NCI-H2196 (cell line): ENCODE measurements at regions not wholly inside any gene's neighbourhood (a gene's known extent, or its start where the extent isn't known, plus 50 kb on each side); places are given as distances from the start of the nearest gene placed in this dataset.

Experiments
- DNase-seq: peaks from one replicate; lab custom pipeline; 2025; ENCODE audit not compliant: unreplicated experiment; lab: John Stamatoyannopoulos, UW

- DNase-seq, result no peak
These were observed 734.0 kb upstream of the ANKRD30A start for GRCh38 chr10:36391405-36391804.

GRCh38 chr10:36390221-36390620 lies 735.2 kb upstream of the ANKRD30A start:
- DNase-seq, result no peak

GRCh38 chr10:36388166-36388565 lies 737.2 kb upstream of the ANKRD30A start:
- DNase-seq, result no peak

- DNase-seq, result no peak
These were observed 739.7 kb upstream of the ANKRD30A start for GRCh38 chr10:36385693-36386092.

GRCh38 chr10:36383349-36383748 lies 741.3 kb upstream of the FZD8 start:
- DNase-seq, result no peak

- DNase-seq, result no peak
These were observed 739.7 kb upstream of the FZD8 start for GRCh38 chr10:36381748-36382147.

- no peak for DNase-seq
These were observed 738.4 kb upstream of the FZD8 start for GRCh38 chr10:36380538-36380937.

- DNase-seq, result no peak
These were observed 733.0 kb upstream of the FZD8 start for GRCh38 chr10:36375107-36375506.

- DNase-seq, result no peak
These were observed 731.5 kb upstream of the FZD8 start for GRCh38 chr10:36373424-36374096.

GRCh38 chr10:36367362-36367761 lies 725.3 kb upstream of the FZD8 start:
- no peak for DNase-seq

GRCh38 chr10:36366843-36367242 lies 724.7 kb upstream of the FZD8 start:
- DNase-seq, result no peak

GRCh38 chr10:36366065-36366464 lies 724.0 kb upstream of the FZD8 start:
- no peak for DNase-seq

- no peak for DNase-seq
These were observed 720.2 kb upstream of the FZD8 start for GRCh38 chr10:36362257-36362656.

- no peak for DNase-seq
These were observed 716.6 kb upstream of the FZD8 start for GRCh38 chr10:36358736-36359135.

GRCh38 chr10:36354633-36355032 lies 712.5 kb upstream of the FZD8 start:
- no peak for DNase-seq

- no peak for DNase-seq
These were observed 709.1 kb upstream of the FZD8 start for GRCh38 chr10:36351159-36351558.

GRCh38 chr10:36349445-36350078 lies 707.5 kb upstream of the FZD8 start:
- DNase-seq, result no peak

GRCh38 chr10:36345807-36346206 lies 703.7 kb upstream of the FZD8 start:
- no peak for DNase-seq

GRCh38 chr10:36345175-36345533 lies 703.1 kb upstream of the FZD8 start:
- DNase-seq, result no peak

GRCh38 chr10:36344240-36345174 lies 702.4 kb upstream of the FZD8 start:
- DNase-seq, result no peak

GRCh38 chr10:36342781-36343180 lies 700.7 kb upstream of the FZD8 start:
- no peak for DNase-seq

GRCh38 chr10:36341471-36341870 lies 699.4 kb upstream of the FZD8 start:
- DNase-seq, result no peak
